HUES48 (cell line): ENCODE measurements at regions not wholly inside any gene's neighbourhood (a gene's known extent, or its start where the extent isn't known, plus 50 kb on each side); places are given as distances from the start of the nearest gene placed in this dataset.

Experiments used
- H3K27ac ChIP-seq: one replicate; pipeline ENCODE4 v1.7.0; 2013; ENCODE audit warnings: low read depth, low read length, inconsistent platforms
- H3K27me3 ChIP-seq: 2 replicates; pipeline ENCODE4 v1.6.1; 2013; ENCODE audit warnings: mild to moderate bottlenecking, low read length; ENCODE audit not compliant: control insufficient read depth, insufficient read depth
- H3K36me3 ChIP-seq: 2 replicates; pipeline ENCODE4 v1.6.1; 2013; ENCODE audit warnings: low read length; ENCODE audit not compliant: control insufficient read depth, insufficient read depth
- H3K4me1 ChIP-seq: 2 replicates; pipeline ENCODE4 v1.6.1; 2013; ENCODE audit warnings: mild to moderate bottlenecking, low read length; ENCODE audit not compliant: control insufficient read depth, insufficient read depth
- H3K4me3 ChIP-seq: 2 replicates; pipeline ENCODE4 v1.5.1; 2013; ENCODE audit warnings: mild to moderate bottlenecking, low read depth, low read length
- H3K9ac ChIP-seq: 2 replicates; pipeline ENCODE4 v1.6.1; 2013; ENCODE audit warnings: mild to moderate bottlenecking, low read depth, low read length, moderate library complexity
- H3K9me3 ChIP-seq: 2 replicates; pipeline ENCODE4 v1.6.1; 2013; ENCODE audit warnings: low read length; ENCODE audit not compliant: control insufficient read depth, insufficient read depth

GRCh38 chr15:87498560-87498959 is 758.0 kb downstream of the NTRK3 start:
- Histone ChIP-seq H3K4me3 (no peak overlapping the region), H3K9me3 (no peaks in the 10 kb centered on the region), H3K9ac (no peak overlapping the region), H3K27ac (peak overlapping the region; percentile 15), H3K36me3 (no peaks in the 10 kb centered on the region), H3K4me1 (peaks cover 6% of the 10 kb centered on the region; the same call in 1 of the 2 replicates), H3K27me3 (no peaks in the 10 kb centered on the region)

GRCh38 chr15:87496795-87497194 is 759.7 kb downstream of the NTRK3 start:
- Histone ChIP-seq H3K9ac (no peak overlapping the region), H3K4me1 (peaks cover 6% of the 10 kb centered on the region; the same call in 1 of the 2 replicates), H3K27ac (no peak overlapping the region), H3K36me3 (no peaks in the 10 kb centered on the region), H3K4me3 (no peak overlapping the region), H3K27me3 (no peaks in the 10 kb centered on the region), H3K9me3 (no peaks in the 10 kb centered on the region)

- Histone ChIP-seq H3K9ac (no peak overlapping the region), H3K27me3 (no peaks in the 10 kb centered on the region), H3K4me1 (peaks cover 6% of the 10 kb centered on the region; the same call in 1 of the 2 replicates), H3K9me3 (no peaks in the 10 kb centered on the region), H3K4me3 (no peak overlapping the region), H3K27ac (no peak overlapping the region), H3K36me3 (no peaks in the 10 kb centered on the region)
Observed at GRCh38 chr15:87496109-87496508, 760.4 kb downstream of the NTRK3 start.

GRCh38 chr15:87493803-87494202 is 762.7 kb downstream of the NTRK3 start:
- Histone ChIP-seq H3K4me1 (peaks cover 5% of the 10 kb centered on the region; the same call in 1 of the 2 replicates), H3K9me3 (no peaks in the 10 kb centered on the region), H3K27me3 (no peaks in the 10 kb centered on the region), H3K27ac (no peak overlapping the region), H3K36me3 (no peaks in the 10 kb centered on the region), H3K4me3 (no peak overlapping the region), H3K9ac (no peak overlapping the region)

GRCh38 chr15:87492321-87492720 is 764.2 kb downstream of the NTRK3 start:
- Histone ChIP-seq H3K27ac (no peak overlapping the region), H3K36me3 (no peaks in the 10 kb centered on the region), H3K4me3 (no peak overlapping the region), H3K27me3 (no peaks in the 10 kb centered on the region), H3K4me1 (no peaks in the 10 kb centered on the region), H3K9me3 (no peaks in the 10 kb centered on the region), H3K9ac (no peak overlapping the region)

- no peaks in the 10 kb centered on the region for H3K4me1 ChIP-seq
- H3K27me3 ChIP-seq = no peaks in the 10 kb centered on the region
- no peaks in the 10 kb centered on the region for H3K9me3 ChIP-seq
- no peak overlapping the region for H3K4me3 ChIP-seq
- no peak overlapping the region for H3K9ac ChIP-seq
- no peaks in the 10 kb centered on the region for H3K36me3 ChIP-seq
- H3K27ac ChIP-seq = no peak overlapping the region
Observed at GRCh38 chr15:87490666-87491065, 765.9 kb downstream of the NTRK3 start.

- Histone ChIP-seq H3K9ac (no peak overlapping the region), H3K36me3 (no peaks in the 10 kb centered on the region), H3K27me3 (no peaks in the 10 kb centered on the region), H3K4me3 (no peak overlapping the region), H3K4me1 (no peaks in the 10 kb centered on the region), H3K27ac (no peak overlapping the region), H3K9me3 (no peaks in the 10 kb centered on the region)
Observed at GRCh38 chr15:87489902-87490665, 766.5 kb downstream of the NTRK3 start.

GRCh38 chr15:87489456-87489855 is 767.1 kb downstream of the NTRK3 start:
- no peaks in the 10 kb centered on the region for H3K27me3 ChIP-seq
- H3K9me3 ChIP-seq = no peaks in the 10 kb centered on the region

GRCh38 chr15:87487484-87487883 is 769.1 kb downstream of the NTRK3 start:
- Histone ChIP-seq H3K4me1 (no peaks in the 10 kb centered on the region), H3K27me3 (no peaks in the 10 kb centered on the region), H3K36me3 (no peaks in the 10 kb centered on the region), H3K27ac (no peak overlapping the region), H3K9me3 (no peaks in the 10 kb centered on the region), H3K9ac (no peak overlapping the region), H3K4me3 (no peak overlapping the region)

More at GRCh38 chr15:87489456-87489855, 767.1 kb downstream of the NTRK3 start:
- Histone ChIP-seq H3K4me1 (no peaks in the 10 kb centered on the region), H3K36me3 (no peaks in the 10 kb centered on the region), H3K4me3 (no peak overlapping the region), H3K27ac (no peak overlapping the region), H3K9ac (no peak overlapping the region)

GRCh38 chr15:87483468-87483867 is 773.1 kb downstream of the NTRK3 start:
- Histone ChIP-seq H3K27me3 (no peaks in the 10 kb centered on the region), H3K4me1 (peaks cover 3% of the 10 kb centered on the region; the same call in 1 of the 2 replicates), H3K36me3 (no peaks in the 10 kb centered on the region), H3K27ac (no peak overlapping the region), H3K9me3 (no peaks in the 10 kb centered on the region), H3K9ac (no peak overlapping the region), H3K4me3 (no peak overlapping the region)

GRCh38 chr15:87481126-87481525 is 775.4 kb downstream of the NTRK3 start:
- peaks cover 11% of the 10 kb centered on the region for H3K4me1 ChIP-seq
- H3K27me3 ChIP-seq = no peaks in the 10 kb centered on the region
- H3K36me3 ChIP-seq = no peaks in the 10 kb centered on the region
- no peak overlapping the region for H3K9ac ChIP-seq
- H3K27ac ChIP-seq = no peak overlapping the region
- H3K4me3 ChIP-seq = no peak overlapping the region
- no peaks in the 10 kb centered on the region for H3K9me3 ChIP-seq
